ENCODE measurements at regions not wholly inside any gene's neighbourhood (a gene's known extent, or its start where the extent isn't known, plus 50 kb on each side); places are given as distances from the start of the nearest gene placed in this dataset.

GRCh38 chr18:2192562-2192961 lies 378.7 kb downstream of the METTL4 start:
- no peaks in the 10 kb centered on the region for H3K27me3 ChIP-seq (ENCODE audit: control insufficient read depth, insufficient read depth, low read length)

GRCh38 chr18:2197946-2198345 lies 373.4 kb downstream of the METTL4 start:
- Histone ChIP-seq H3K4me1 (ENCODE audit: control insufficient read depth, low read depth, low read length) (no peaks in the 10 kb centered on the region), H3K9me3 (ENCODE audit: control insufficient read depth, low read depth, low read length) (no peaks in the 10 kb centered on the region), H3K36me3 (ENCODE audit: control insufficient read depth, low read depth, low read length) (no peaks in the 10 kb centered on the region), H3K27me3 (ENCODE audit: control insufficient read depth, insufficient read depth, low read length) (no peaks in the 10 kb centered on the region), H3K9ac (ENCODE audit: low read length) (no peak overlapping the region), H3K27ac (ENCODE audit: low read length) (no peak overlapping the region), H3K4me3 (ENCODE audit: low read length) (no peak overlapping the region)

More at GRCh38 chr18:2192562-2192961, 378.7 kb downstream of the METTL4 start:
- H3K36me3 ChIP-seq (ENCODE audit: control insufficient read depth, low read depth, low read length): no peaks in the 10 kb centered on the region
- H3K27ac ChIP-seq (ENCODE audit: low read length): no peak overlapping the region
- no peaks in the 10 kb centered on the region for H3K9me3 ChIP-seq (ENCODE audit: control insufficient read depth, low read depth, low read length)
- no peak overlapping the region for H3K4me3 ChIP-seq (ENCODE audit: low read length)
- H3K4me1 ChIP-seq (ENCODE audit: control insufficient read depth, low read depth, low read length): no peaks in the 10 kb centered on the region
- no peak overlapping the region for H3K9ac ChIP-seq (ENCODE audit: low read length)

GRCh38 chr18:2199060-2199459 lies 372.2 kb downstream of the METTL4 start:
- Histone ChIP-seq H3K9ac (ENCODE audit: low read length) (no peak overlapping the region), H3K9me3 (ENCODE audit: control insufficient read depth, low read depth, low read length) (no peaks in the 10 kb centered on the region), H3K4me3 (ENCODE audit: low read length) (no peak overlapping the region), H3K27ac (ENCODE audit: low read length) (no peak overlapping the region), H3K27me3 (ENCODE audit: control insufficient read depth, insufficient read depth, low read length) (no peaks in the 10 kb centered on the region), H3K4me1 (ENCODE audit: control insufficient read depth, low read depth, low read length) (no peaks in the 10 kb centered on the region), H3K36me3 (ENCODE audit: control insufficient read depth, low read depth, low read length) (no peaks in the 10 kb centered on the region)

GRCh38 chr18:2201036-2201600 lies 370.2 kb downstream of the METTL4 start:
- Histone ChIP-seq H3K4me1 (ENCODE audit: control insufficient read depth, low read depth, low read length) (no peaks in the 10 kb centered on the region), H3K27me3 (ENCODE audit: control insufficient read depth, insufficient read depth, low read length) (no peaks in the 10 kb centered on the region), H3K9ac (ENCODE audit: low read length) (no peak overlapping the region), H3K27ac (ENCODE audit: low read length) (no peak overlapping the region), H3K36me3 (ENCODE audit: control insufficient read depth, low read depth, low read length) (no peaks in the 10 kb centered on the region), H3K9me3 (ENCODE audit: control insufficient read depth, low read depth, low read length) (no peaks in the 10 kb centered on the region), H3K4me3 (ENCODE audit: low read length) (no peak overlapping the region)

- H3K4me1 ChIP-seq (ENCODE audit: control insufficient read depth, low read depth, low read length): no peaks in the 10 kb centered on the region
- H3K27me3 ChIP-seq (ENCODE audit: control insufficient read depth, insufficient read depth, low read length): no peaks in the 10 kb centered on the region
- H3K9me3 ChIP-seq (ENCODE audit: control insufficient read depth, low read depth, low read length): no peaks in the 10 kb centered on the region
- H3K4me3 ChIP-seq (ENCODE audit: low read length): no peak overlapping the region
- no peak overlapping the region for H3K27ac ChIP-seq (ENCODE audit: low read length)
- no peaks in the 10 kb centered on the region for H3K36me3 ChIP-seq (ENCODE audit: control insufficient read depth, low read depth, low read length)
- H3K9ac ChIP-seq (ENCODE audit: low read length): no peak overlapping the region
Observed at GRCh38 chr18:2204736-2205135, 366.6 kb downstream of the METTL4 start.

GRCh38 chr18:2207294-2207693 lies 364.0 kb downstream of the METTL4 start:
- H3K9me3 ChIP-seq (ENCODE audit: control insufficient read depth, low read depth, low read length): no peaks in the 10 kb centered on the region
- H3K4me1 ChIP-seq (ENCODE audit: control insufficient read depth, low read depth, low read length): no peaks in the 10 kb centered on the region
- no peak overlapping the region for H3K4me3 ChIP-seq (ENCODE audit: low read length)
- no peaks in the 10 kb centered on the region for H3K36me3 ChIP-seq (ENCODE audit: control insufficient read depth, low read depth, low read length)
- H3K27ac ChIP-seq (ENCODE audit: low read length): no peak overlapping the region
- no peaks in the 10 kb centered on the region for H3K27me3 ChIP-seq (ENCODE audit: control insufficient read depth, insufficient read depth, low read length)
- no peak overlapping the region for H3K9ac ChIP-seq (ENCODE audit: low read length)

- H3K27ac ChIP-seq (ENCODE audit: low read length): no peak overlapping the region
- no peak overlapping the region for H3K9ac ChIP-seq (ENCODE audit: low read length)
- peaks cover 3% of the 10 kb centered on the region for H3K9me3 ChIP-seq (ENCODE audit: control insufficient read depth, low read depth, low read length)
- H3K36me3 ChIP-seq (ENCODE audit: control insufficient read depth, low read depth, low read length): no peaks in the 10 kb centered on the region
- no peak overlapping the region for H3K4me3 ChIP-seq (ENCODE audit: low read length)
- H3K4me1 ChIP-seq (ENCODE audit: control insufficient read depth, low read depth, low read length): no peaks in the 10 kb centered on the region
- H3K27me3 ChIP-seq (ENCODE audit: control insufficient read depth, insufficient read depth, low read length): no peaks in the 10 kb centered on the region
Observed at GRCh38 chr18:2212598-2213205, 358.6 kb downstream of the METTL4 start.

GRCh38 chr18:2213905-2214304 lies 357.4 kb downstream of the METTL4 start:
- H3K9me3 ChIP-seq (ENCODE audit: control insufficient read depth, low read depth, low read length): peaks cover 3% of the 10 kb centered on the region
- H3K9ac ChIP-seq (ENCODE audit: low read length): no peak overlapping the region
- no peak overlapping the region for H3K4me3 ChIP-seq (ENCODE audit: low read length)
- H3K36me3 ChIP-seq (ENCODE audit: control insufficient read depth, low read depth, low read length): no peaks in the 10 kb centered on the region
- no peaks in the 10 kb centered on the region for H3K27me3 ChIP-seq (ENCODE audit: control insufficient read depth, insufficient read depth, low read length)
- no peak overlapping the region for H3K27ac ChIP-seq (ENCODE audit: low read length)
- H3K4me1 ChIP-seq (ENCODE audit: control insufficient read depth, low read depth, low read length): no peaks in the 10 kb centered on the region

- Histone ChIP-seq H3K9me3 (ENCODE audit: control insufficient read depth, low read depth, low read length) (peaks cover 3% of the 10 kb centered on the region), H3K9ac (ENCODE audit: low read length) (no peak overlapping the region), H3K4me3 (ENCODE audit: low read length) (no peak overlapping the region), H3K27ac (ENCODE audit: low read length) (no peak overlapping the region), H3K4me1 (ENCODE audit: control insufficient read depth, low read depth, low read length) (no peaks in the 10 kb centered on the region), H3K27me3 (ENCODE audit: control insufficient read depth, insufficient read depth, low read length) (no peaks in the 10 kb centered on the region), H3K36me3 (ENCODE audit: control insufficient read depth, low read depth, low read length) (no peaks in the 10 kb centered on the region)
Observed at GRCh38 chr18:2217356-2217755, 353.9 kb downstream of the METTL4 start.

GRCh38 chr18:2218101-2218500 lies 353.2 kb downstream of the METTL4 start:
- Histone ChIP-seq H3K27ac (ENCODE audit: low read length) (no peak overlapping the region), H3K9me3 (ENCODE audit: control insufficient read depth, low read depth, low read length) (peaks cover 3% of the 10 kb centered on the region), H3K27me3 (ENCODE audit: control insufficient read depth, insufficient read depth, low read length) (no peaks in the 10 kb centered on the region), H3K4me1 (ENCODE audit: control insufficient read depth, low read depth, low read length) (no peaks in the 10 kb centered on the region), H3K9ac (ENCODE audit: low read length) (no peak overlapping the region), H3K4me3 (ENCODE audit: low read length) (no peak overlapping the region), H3K36me3 (ENCODE audit: control insufficient read depth, low read depth, low read length) (no peaks in the 10 kb centered on the region)

GRCh38 chr18:2219706-2220105 lies 351.6 kb downstream of the METTL4 start:
- H3K9me3 ChIP-seq (ENCODE audit: control insufficient read depth, low read depth, low read length): no peaks in the 10 kb centered on the region
- no peak overlapping the region for H3K4me3 ChIP-seq (ENCODE audit: low read length)
- peaks cover 4% of the 10 kb centered on the region for H3K4me1 ChIP-seq (ENCODE audit: control insufficient read depth, low read depth, low read length)
- H3K27me3 ChIP-seq (ENCODE audit: control insufficient read depth, insufficient read depth, low read length): no peaks in the 10 kb centered on the region
- H3K27ac ChIP-seq (ENCODE audit: low read length): no peak overlapping the region
- H3K36me3 ChIP-seq (ENCODE audit: control insufficient read depth, low read depth, low read length): no peaks in the 10 kb centered on the region
- no peak overlapping the region for H3K9ac ChIP-seq (ENCODE audit: low read length)
